Gastrocnemius medialis (tissue), 4 donors: ENCODE measurements at regions not wholly inside any gene's neighbourhood (a gene's known extent, or its start where the extent isn't known, plus 50 kb on each side); places are given as distances from the start of the nearest gene placed in this dataset.

ENCODE experiments used
- POLR2A ChIP-seq, 2 donors: fragments of 450-650 bp; IDR thresholded peaks; one replicate each; pipeline ENCODE4 v1.6.1; 2017; ENCODE audit warnings: antibody characterized with exemption in 2 of 2, mild to moderate bottlenecking in 2 of 2, moderate library complexity in 2 of 2
- TF ChIP-seq, protein P1 (sequence below), 5 experiments: fragments of 450-650 bp in 3 of 5; fragments of 200-600 bp in 2 of 5; sonication (generic) in 2 of 5; IDR thresholded peaks in 4 of 5; conservative IDR thresholded peaks in 1 of 5; 1 replicate in 4 of 5; 2 replicates in 1 of 5; pipeline ENCODE4 v1.5.1; 2016 to 2019; ENCODE audit warnings: antibody characterized with exemption in 5 of 5, mild to moderate bottlenecking in 3 of 5, moderate library complexity in 3 of 5

DNA sequence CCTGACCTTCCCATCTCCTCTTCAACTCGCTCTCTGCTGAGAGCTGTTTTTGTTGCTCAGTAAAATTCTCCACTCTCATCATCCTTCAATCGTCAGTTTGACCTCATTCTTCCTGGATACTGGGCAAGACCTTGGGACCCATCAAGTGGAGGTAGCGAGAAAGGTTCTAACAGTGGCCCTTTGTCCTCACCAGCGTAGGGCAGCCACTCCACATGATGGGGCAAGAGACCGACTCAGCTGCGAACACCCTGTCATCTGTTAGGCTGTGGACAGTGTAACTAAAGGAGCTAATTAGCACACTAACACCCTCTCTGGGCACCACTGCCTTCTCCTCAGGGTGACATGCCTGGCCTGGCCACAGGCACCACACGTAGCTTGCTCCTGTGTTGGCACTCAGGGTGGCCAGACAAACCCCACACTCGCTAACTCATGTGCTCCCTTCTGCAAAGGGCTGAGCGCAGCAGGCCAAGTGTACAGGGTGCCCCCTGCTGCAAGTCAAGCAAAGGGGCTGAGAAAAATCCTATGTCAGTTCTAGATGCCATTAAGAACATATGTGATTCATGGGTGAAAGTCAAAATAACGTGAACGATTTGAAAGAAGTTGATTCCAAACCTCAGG, 1216.0 kb downstream of the SLITRK5 start:
- TF ChIP-seq POLR2A (IDR thresholded peaks at IDR 0.05) = no peak
- TF ChIP-seq, protein P1, sequence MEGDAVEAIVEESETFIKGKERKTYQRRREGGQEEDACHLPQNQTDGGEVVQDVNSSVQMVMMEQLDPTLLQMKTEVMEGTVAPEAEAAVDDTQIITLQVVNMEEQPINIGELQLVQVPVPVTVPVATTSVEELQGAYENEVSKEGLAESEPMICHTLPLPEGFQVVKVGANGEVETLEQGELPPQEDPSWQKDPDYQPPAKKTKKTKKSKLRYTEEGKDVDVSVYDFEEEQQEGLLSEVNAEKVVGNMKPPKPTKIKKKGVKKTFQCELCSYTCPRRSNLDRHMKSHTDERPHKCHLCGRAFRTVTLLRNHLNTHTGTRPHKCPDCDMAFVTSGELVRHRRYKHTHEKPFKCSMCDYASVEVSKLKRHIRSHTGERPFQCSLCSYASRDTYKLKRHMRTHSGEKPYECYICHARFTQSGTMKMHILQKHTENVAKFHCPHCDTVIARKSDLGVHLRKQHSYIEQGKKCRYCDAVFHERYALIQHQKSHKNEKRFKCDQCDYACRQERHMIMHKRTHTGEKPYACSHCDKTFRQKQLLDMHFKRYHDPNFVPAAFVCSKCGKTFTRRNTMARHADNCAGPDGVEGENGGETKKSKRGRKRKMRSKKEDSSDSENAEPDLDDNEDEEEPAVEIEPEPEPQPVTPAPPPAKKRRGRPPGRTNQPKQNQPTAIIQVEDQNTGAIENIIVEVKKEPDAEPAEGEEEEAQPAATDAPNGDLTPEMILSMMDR (IDR thresholded peaks at IDR 0.05 in 4 of 5, conservative IDR thresholded peaks at IDR 0.05 in 1 of 5) = no peak
